ENCODE measurements at regions not wholly inside any gene's neighbourhood (a gene's known extent, or its start where the extent isn't known, plus 50 kb on each side); places are given as distances from the start of the nearest gene placed in this dataset.
"Not testable (repeated sequence)": the region's sequence is repeated elsewhere in the genome, so short reads cannot be mapped to it uniquely, and the experiment has no call there.

GRCh38 chr6:82118150-82118562 lies 129.4 kb downstream of the IBTK start:
- DNase-seq (ENCODE audit: low spot score), result no peak
- TF ChIP-seq, protein P1, sequence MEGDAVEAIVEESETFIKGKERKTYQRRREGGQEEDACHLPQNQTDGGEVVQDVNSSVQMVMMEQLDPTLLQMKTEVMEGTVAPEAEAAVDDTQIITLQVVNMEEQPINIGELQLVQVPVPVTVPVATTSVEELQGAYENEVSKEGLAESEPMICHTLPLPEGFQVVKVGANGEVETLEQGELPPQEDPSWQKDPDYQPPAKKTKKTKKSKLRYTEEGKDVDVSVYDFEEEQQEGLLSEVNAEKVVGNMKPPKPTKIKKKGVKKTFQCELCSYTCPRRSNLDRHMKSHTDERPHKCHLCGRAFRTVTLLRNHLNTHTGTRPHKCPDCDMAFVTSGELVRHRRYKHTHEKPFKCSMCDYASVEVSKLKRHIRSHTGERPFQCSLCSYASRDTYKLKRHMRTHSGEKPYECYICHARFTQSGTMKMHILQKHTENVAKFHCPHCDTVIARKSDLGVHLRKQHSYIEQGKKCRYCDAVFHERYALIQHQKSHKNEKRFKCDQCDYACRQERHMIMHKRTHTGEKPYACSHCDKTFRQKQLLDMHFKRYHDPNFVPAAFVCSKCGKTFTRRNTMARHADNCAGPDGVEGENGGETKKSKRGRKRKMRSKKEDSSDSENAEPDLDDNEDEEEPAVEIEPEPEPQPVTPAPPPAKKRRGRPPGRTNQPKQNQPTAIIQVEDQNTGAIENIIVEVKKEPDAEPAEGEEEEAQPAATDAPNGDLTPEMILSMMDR (IDR thresholded peaks at IDR 0.05; ENCODE audit: extremely low read depth, missing control alignments), result no peak

DNA sequence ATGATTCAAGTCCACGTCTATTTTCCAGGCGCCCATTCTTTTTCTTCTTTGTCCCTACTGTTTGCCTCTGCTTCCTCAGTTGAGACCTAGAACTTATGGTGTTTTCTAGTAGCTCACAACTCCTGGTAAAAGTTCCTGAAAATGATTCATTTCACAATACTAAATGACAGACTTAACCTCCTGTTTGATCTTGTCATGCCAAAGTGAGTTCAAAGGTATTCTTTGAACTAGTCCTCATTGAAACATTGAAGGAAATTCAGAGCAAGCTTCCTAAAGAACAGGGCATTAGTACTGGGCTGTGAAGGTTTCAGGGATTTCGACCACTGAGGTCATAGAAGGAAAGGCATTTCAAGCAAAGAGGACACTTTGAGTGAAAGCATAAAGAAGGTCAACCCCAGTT lies 132.8 kb downstream of the IBTK start:
- TF ChIP-seq, protein P1 (IDR thresholded peaks at IDR 0.05; ENCODE audit: extremely low read depth, missing control alignments), result no peak
- no peak for DNase-seq (ENCODE audit: low spot score)

GRCh38 chr6:82113231-82113630 lies 134.3 kb downstream of the IBTK start:
- no peak for DNase-seq (ENCODE audit: low spot score)
- TF ChIP-seq, protein P1 (IDR thresholded peaks at IDR 0.05; ENCODE audit: extremely low read depth, missing control alignments), result no peak

DNA sequence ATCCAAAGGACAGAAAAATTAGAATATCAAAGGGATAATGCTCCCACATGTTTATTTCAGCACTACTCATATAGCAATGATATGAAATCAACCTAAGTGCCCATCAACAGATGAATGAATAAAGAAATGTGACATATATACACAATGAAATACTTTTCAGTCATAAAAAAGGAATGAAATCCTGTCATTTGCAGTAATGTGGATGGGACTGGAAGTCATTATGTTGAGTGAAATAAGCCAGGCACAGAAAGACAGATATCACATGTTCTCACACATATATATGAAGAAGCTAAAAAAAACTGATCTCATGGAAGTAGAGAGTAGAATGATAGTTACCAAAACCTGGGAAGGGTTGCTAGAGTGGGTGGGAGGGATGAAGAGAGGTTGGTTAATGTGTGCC lies 135.7 kb downstream of the IBTK start:
- no peak for DNase-seq (ENCODE audit: low spot score)
- TF ChIP-seq, protein P1 (IDR thresholded peaks at IDR 0.05; ENCODE audit: extremely low read depth, missing control alignments), result no peak

DNA sequence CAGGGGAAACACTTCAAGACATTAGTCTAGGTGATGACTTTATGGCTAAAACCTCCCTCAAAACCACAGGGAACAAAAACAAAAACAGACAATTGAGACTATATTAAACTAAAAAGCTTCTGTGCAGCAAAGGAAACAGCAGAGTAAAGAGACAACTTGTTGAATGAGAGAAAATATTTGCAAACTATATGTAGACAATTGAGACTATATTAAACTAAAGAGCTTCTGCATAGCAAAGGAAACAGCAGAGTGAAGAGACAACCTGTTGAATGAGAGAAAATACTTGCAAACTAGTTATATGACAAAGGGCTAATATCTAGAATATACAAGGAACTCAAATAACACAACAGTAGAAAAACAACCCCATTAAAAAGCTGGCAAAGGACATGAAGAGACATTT lies 136.4 kb downstream of the IBTK start:
- TF ChIP-seq, protein P1 (IDR thresholded peaks at IDR 0.05; ENCODE audit: extremely low read depth, missing control alignments), result no peak
- DNase-seq (ENCODE audit: low spot score), result no peak

- DNase-seq (ENCODE audit: low spot score), result not testable (repeated sequence)
These were observed 144.4 kb downstream of the IBTK start for GRCh38 chr6:82103171-82103570.

- not testable (repeated sequence) for DNase-seq (ENCODE audit: low spot score)
These were observed 146.0 kb downstream of the IBTK start for GRCh38 chr6:82101374-82102114.

DNA sequence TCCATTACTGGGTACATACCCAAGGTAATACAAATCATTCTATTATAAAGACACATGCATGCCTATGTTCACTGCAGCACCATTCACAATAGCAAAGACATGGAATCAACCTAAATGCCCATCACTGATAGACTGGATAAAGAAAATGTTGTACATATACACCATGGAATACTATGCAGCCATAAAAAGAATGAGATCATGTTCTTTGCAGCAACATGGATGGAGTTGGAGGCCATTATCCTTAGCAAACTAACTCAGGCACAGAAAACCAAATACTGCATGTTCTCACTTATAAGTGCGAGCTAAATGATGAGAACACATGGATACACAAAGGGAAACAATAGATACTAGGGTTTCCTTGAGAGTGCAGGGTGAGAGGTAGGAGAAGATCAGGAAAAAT lies 146.8 kb downstream of the IBTK start:
- DNase-seq (ENCODE audit: low spot score), result not testable (repeated sequence)

GRCh38 chr6:82097676-82098075 lies 149.9 kb downstream of the IBTK start:
- DNase-seq (ENCODE audit: low spot score), result no peak
- TF ChIP-seq, protein P1 (IDR thresholded peaks at IDR 0.05; ENCODE audit: extremely low read depth, missing control alignments), result no peak

Measured in GM20000 (cell line).